Stimulated activated naive CD8-positive, alpha-beta T cell treated with anti-CD3 and anti-CD28 coated beads, Interleukin-15, Interleukin-2, amounts not matched to agents 100 U/mL and 50 U/mL, for 24 hours (primary cell): ENCODE measurements at regions not wholly inside any gene's neighbourhood (a gene's known extent, or its start where the extent isn't known, plus 50 kb on each side); places are given as distances from the start of the nearest gene placed in this dataset.
"Not testable (repeated sequence)": the region's sequence is repeated elsewhere in the genome, so short reads cannot be mapped to it uniquely, and the experiment has no call there.

Source experiments
- ATAC-seq: fragments of 150-1000 bp; cut with Tn5 transposase; one replicate; pipeline ENCODE4 v1.10.0; 2021
- DNase-seq: peaks from one replicate; pipeline ENCODE4 v3.0.0; 2021

GRCh38 chr7:8809320-8809719 is 375.9 kb downstream of the NXPH1 start:
- DNase-seq: no peak
- no peak for ATAC-seq

DNA sequence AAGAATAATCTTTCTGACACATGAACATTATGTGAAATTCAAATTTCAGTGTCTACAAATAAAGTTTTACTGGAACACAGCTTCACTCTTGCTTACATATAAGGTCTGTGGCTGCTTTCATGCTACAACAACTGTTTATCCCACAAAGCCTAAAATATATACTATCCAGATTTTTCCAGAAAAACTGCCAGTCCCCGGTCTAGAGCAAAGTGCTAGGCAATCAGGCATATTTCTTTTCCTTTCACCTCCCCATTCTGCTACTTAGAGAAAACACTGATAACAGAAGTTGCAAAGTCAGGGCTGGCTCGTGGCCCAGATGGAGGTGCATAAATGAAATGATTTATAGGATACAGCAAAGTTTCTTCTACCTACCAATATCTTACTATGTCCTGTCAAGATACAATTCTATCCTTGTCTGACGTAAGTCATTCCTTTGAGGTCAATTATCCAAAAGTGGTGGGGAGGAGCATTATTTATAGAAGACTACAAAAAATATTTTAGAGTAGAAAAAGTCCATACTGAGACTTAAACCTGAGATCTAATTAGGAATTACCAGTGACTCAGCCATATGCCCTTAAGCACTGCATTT is 384.1 kb downstream of the NXPH1 start:
- no peak for DNase-seq
- ATAC-seq: no peak

DNA sequence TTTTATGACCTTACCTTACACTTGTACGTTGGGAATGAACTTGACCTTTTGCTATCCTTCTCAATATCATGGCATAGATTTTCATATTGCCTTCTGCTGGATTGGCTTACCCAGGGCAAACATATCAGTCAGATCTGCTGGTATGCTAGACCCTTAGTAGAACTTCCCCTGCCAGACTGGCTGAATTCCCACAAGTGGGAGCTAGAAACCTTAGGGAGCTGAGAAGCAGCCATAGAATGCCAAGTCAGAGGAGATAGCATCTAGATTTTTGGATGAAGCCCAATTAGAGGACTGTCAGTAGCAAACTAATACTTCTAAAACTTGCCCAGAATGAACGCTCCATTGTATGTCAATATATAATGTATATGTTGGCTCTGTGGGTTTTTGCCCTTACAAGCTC is 385.0 kb downstream of the NXPH1 start:
- no peak for ATAC-seq
- no peak for DNase-seq

- ATAC-seq: no peak
- DNase-seq: no peak
These were observed 389.2 kb downstream of the NXPH1 start for GRCh38 chr7:8822595-8822994.

DNA sequence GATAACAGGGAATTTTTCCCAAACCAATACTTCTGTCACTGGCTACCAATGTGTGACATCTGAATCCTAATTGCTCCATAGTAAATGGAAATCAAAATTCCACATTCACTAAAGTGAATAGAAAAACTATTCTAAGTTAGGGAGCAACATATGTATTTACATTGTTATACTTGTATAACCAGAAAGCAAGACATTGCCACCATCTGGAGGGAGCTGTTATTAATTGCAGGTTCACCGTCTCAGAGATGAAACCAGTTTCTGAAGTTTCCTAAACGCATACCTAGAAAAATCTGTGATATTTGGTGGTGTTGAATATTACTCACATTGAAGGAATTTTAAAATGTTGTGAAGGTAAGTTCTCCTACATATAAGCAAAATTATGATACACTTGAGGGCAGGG is 390.1 kb downstream of the NXPH1 start:
- no peak for ATAC-seq

DNA sequence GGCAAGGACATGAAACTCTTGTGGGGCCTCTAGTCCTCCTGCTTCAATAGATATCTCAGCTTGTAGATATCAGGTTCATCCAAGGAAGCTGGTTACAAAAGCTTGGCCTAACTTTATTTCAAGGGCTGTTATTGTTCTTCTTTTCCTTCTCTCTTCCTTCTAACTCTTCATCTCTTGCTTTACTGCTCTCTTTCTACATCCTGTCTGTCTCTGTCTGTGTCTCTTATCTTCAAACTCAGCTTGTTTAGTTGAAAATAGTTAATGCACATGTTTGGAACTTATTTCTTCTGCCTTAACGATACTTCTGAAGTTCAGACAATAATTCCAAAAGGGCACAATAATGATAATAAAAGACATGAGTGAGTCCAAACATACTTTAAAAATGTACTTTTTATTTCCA is 393.9 kb downstream of the NXPH1 start:
- no peak for ATAC-seq

More for the DNA sequence above, 390.1 kb downstream of the NXPH1 start:
- DNase-seq: no peak

GRCh38 chr7:8829100-8829499 is 395.7 kb downstream of the NXPH1 start:
- DNase-seq: no peak
- no peak for ATAC-seq

More for the DNA sequence above, 393.9 kb downstream of the NXPH1 start:
- no peak for DNase-seq

DNA sequence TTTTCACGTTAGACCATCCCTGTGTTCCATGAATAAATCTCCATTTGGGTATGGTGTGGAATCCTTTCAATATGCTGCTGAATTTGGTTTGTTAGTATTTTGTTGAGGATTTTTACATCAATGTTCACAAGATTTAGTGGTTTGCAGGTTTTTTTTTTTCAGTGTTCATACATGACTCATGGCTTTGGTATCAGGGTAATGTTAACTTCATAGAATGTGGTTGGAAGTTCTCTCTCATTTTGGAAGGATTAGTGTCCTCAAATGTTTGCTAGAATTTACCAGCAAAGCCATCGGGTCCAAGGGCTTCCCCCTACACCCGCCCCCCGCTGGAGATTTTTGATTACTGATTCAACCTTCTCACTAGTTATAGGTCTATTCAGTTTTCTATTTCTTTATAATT is 398.0 kb downstream of the NXPH1 start:
- ATAC-seq (no peak), DNase-seq (no peak)

DNA sequence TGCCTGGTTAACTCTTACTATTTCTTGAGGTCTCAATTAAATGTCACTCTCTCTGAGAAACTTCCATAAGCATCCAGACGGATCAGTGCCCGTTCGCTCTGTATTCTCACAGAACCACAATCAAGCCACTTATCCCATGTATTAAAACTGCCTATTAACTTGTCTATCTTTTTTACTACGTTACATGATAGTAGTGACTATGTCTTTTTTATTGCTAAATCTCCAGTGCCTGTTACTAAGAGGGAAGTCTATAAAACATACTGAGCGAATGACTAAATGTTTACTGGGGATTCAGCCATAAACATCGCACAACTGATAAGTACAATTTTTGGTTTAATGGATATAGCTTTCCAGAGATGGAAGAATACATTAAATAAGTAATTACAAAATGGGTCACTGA is 399.9 kb downstream of the NXPH1 start:
- ATAC-seq: no peak
- DNase-seq: no peak

GRCh38 chr7:8841171-8841570 is 407.8 kb downstream of the NXPH1 start:
- ATAC-seq: no peak
- no peak for DNase-seq

- no peak for ATAC-seq
- no peak for DNase-seq
These were observed 438.3 kb downstream of the NXPH1 start for GRCh38 chr7:8871716-8872115.

DNA sequence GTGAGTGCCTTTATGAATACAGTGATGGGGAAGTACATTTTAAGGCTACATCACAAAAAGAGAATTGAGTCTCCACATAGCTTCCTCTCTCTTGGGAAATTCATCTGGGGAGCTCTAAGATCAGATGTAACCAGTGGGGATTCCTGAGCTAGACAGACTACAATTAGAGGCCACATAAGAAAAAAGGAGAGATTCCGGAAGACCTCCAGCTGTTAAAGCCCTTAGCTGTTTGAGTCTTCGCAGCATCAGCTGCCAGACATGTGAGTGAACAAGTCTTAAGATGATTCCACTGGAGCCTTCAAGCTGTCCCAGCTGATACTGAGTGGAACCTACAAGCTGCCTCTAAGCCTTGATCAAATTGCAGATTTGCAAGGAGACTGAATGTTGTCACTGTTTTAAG is 448.5 kb downstream of the NXPH1 start:
- no peak for ATAC-seq
- DNase-seq: no peak

- DNase-seq (no peak), ATAC-seq (no peak)
These were observed 452.1 kb downstream of the NXPH1 start for GRCh38 chr7:8885480-8886000.

DNA sequence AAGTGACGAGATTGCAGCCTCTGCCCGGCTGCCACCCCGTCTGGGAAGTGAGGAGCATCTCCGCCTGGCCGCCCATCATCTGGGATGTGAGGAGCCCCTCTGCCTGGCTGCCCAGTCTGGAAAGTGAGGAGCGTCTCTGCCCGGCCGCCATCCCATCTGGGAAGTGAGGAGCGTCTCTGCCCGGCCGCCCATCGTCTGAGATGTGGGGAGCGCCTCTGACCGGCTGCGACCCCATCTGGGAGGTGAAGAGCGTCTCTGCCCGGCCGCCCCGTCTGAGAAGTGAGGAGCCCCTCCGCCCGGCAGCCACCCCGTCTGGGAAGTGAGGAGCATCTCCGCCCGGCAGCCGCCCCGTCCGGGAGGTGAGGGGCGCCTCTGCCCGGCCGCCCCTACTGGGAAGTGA is 456.9 kb downstream of the NXPH1 start:
- not testable (repeated sequence) for DNase-seq, ATAC-seq

GRCh38 chr7:8893775-8894174 is 460.4 kb downstream of the NXPH1 start:
- no peak for ATAC-seq
- DNase-seq: no peak

- ATAC-seq: no peak
These were observed 473.1 kb downstream of the NXPH1 start for GRCh38 chr7:8906396-8907075.

DNA sequence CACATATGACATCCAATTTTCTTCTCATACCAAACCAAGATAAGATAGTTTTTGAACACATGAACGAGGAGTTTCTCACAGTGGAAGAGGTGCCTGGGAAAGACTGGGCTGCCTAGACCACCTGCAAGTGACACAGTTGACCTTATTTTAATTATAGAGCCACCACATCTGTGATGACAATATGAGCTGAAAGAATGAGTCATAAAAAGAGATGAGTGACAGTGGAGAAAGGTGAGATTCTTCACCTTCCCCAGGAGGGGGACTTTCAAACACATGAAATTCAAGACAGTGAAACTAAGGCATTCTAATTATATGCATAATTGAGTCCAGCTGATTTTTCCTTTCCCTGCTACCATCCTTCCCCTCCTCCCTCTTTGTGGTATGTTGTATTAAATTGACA is 475.5 kb downstream of the NXPH1 start:
- ATAC-seq: no peak
- no peak for DNase-seq

More at GRCh38 chr7:8906396-8907075, 473.1 kb downstream of the NXPH1 start:
- no peak for DNase-seq

- DNase-seq: no peak
- ATAC-seq: no peak
These were observed 480.3 kb downstream of the NXPH1 start for GRCh38 chr7:8913682-8914081.

DNA sequence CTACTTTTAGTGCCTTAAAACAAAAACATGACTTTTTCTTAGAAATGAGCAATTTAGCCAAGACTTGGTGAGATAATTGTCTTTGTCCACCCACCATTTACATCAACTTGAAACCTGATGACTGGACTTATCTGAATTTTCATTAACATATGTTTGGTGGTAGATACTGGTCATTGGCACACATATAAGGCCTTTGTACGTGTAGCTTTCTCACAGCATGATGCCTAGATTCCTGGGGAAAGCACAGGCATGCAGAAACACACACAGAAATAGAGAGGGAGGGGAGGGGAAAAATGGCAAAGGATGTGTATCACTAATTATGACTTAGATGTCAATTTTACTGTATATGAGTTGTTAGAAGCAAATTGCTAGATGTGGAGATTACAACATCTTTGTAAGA is 488.4 kb downstream of the NXPH1 start:
- no peak for DNase-seq
- ATAC-seq: no peak

DNA sequence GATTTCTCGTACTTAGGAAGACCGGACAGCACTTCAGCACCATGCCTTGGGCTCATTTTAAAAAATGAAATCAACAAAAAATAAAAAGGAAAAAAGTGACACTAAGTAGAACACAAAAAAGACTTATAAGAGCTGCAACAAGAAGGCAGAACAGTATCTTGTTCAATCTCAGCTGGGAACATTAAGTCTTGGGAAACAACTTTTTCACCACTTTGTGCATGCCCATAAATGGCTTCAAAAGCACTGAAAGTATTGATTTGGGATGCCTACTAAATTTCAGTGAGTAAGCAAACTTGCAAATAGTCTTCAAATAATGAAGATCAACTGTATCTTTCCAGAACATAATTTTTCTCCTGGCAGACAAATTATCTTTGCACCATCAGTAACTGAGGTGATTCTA is 489.3 kb downstream of the NXPH1 start:
- DNase-seq (no peak), ATAC-seq (no peak)

DNA sequence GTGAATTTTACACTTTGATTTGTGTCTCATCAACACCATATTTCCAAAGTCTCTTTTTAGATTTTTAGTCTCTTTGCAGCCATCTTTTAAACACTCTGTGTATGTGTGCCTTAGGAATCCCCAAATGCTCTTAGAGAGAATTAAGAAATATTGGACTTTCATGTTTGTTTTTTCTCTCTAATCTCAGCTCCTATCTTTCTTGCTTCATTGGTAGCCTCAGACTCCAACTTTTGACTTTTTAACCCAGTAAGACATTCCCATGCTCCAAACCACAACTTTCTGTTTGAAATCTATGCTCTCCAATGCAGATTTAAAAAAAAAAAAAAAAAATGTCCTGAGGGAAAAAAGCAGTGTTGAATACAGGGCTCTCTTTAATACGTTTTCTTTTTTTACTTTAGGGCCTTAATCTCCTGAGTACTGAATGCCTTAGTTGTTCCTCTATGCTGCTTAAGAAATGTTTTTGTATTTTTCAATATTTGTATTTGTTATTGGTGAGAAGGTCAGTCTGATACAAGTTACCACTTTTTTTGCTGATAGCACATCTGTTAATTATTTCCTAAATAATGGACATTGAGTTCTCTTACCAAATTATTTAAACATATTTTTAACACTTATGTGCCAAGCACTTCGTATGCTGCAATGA is 489.9 kb downstream of the NXPH1 start:
- DNase-seq (no peak), ATAC-seq (no peak)

GRCh38 chr7:8931906-8932646 is 498.7 kb downstream of the NXPH1 start:
- no peak for DNase-seq
- ATAC-seq: no peak

GRCh38 chr7:8932751-8933150 is 499.3 kb downstream of the NXPH1 start:
- DNase-seq (no peak), ATAC-seq (no peak)
